ENCODE measurements at regions not wholly inside any gene's neighbourhood (a gene's known extent, or its start where the extent isn't known, plus 50 kb on each side); places are given as distances from the start of the nearest gene placed in this dataset.
"Not testable (repeated sequence)": the region's sequence is repeated elsewhere in the genome, so short reads cannot be mapped to it uniquely, and the experiment has no call there.

- no peak for FAIRE-seq
- WGBS, 3 donors, result 77 to 88% (median 87%) methylated on average over 4 of the region's 4 CpGs
These were observed 354.5 kb downstream of the PID1 start for GRCh38 chr2:228916416-228917090.

GRCh38 chr2:228913176-228913575, 357.9 kb downstream of the PID1 start:
- FAIRE-seq, result no peak

More at GRCh38 chr2:228916416-228917090, 354.5 kb downstream of the PID1 start:
- H3K9me3 ChIP-seq (ENCODE audit: control insufficient read depth in 2 of 2, insufficient read depth in 1 of 2, low read depth in 1 of 2, low read length in 1 of 2), result no peaks in the 10 kb centered on the region
- H3K4me3 ChIP-seq (ENCODE audit: low read depth in 1 of 3, low read length in 3 of 3), result no peak overlapping the region
- no peak overlapping the region for H3K27ac ChIP-seq (ENCODE audit: low read depth in 1 of 3, low read length in 2 of 3)
- DNase-seq, result no peak
- no peaks in the 10 kb centered on the region for H3K36me3 ChIP-seq (ENCODE audit: control insufficient read depth in 3 of 3, insufficient read depth in 2 of 3, low read depth in 1 of 3, low read length in 3 of 3)
- no peaks in the 10 kb centered on the region for H3K27me3 ChIP-seq (ENCODE audit: control insufficient read depth in 3 of 3, insufficient read depth in 3 of 3, low read length in 3 of 3)
- H3K4me1 ChIP-seq (ENCODE audit: control insufficient read depth in 3 of 3, insufficient read depth in 2 of 3, low read depth in 1 of 3, low read length in 2 of 3), result no peaks in the 10 kb centered on the region

GRCh38 chr2:228910872-228911271, 360.2 kb downstream of the PID1 start:
- FAIRE-seq; H3K36me3 ChIP-seq (ENCODE audit: control insufficient read depth in 3 of 3, insufficient read depth in 2 of 3, low read depth in 1 of 3, low read length in 3 of 3); H3K9me3 ChIP-seq (ENCODE audit: control insufficient read depth in 2 of 2, insufficient read depth in 1 of 2, low read depth in 1 of 2, low read length in 1 of 2); H3K4me3 ChIP-seq (ENCODE audit: low read depth in 1 of 3, low read length in 3 of 3); DNase-seq; H3K27ac ChIP-seq (ENCODE audit: low read depth in 1 of 3, low read length in 2 of 3); H3K4me1 ChIP-seq (ENCODE audit: control insufficient read depth in 3 of 3, insufficient read depth in 2 of 3, low read depth in 1 of 3, low read length in 2 of 3); H3K27me3 ChIP-seq (ENCODE audit: control insufficient read depth in 3 of 3, insufficient read depth in 3 of 3, low read length in 3 of 3): not testable (repeated sequence)
- WGBS, 3 donors, result 73 to 92% (median 86%) methylated on average over 1 of the region's 1 CpG

More at GRCh38 chr2:228913176-228913575, 357.9 kb downstream of the PID1 start:
- H3K4me3 ChIP-seq (ENCODE audit: low read depth in 1 of 3, low read length in 3 of 3), result no peak overlapping the region
- 58 to 76% (median 60%) methylated on average over 3 of the region's 3 CpGs for WGBS, 3 donors
- DNase-seq, result no peak
- H3K4me1 ChIP-seq (ENCODE audit: control insufficient read depth in 3 of 3, insufficient read depth in 2 of 3, low read depth in 1 of 3, low read length in 2 of 3), result no peaks in the 10 kb centered on the region
- H3K27ac ChIP-seq (ENCODE audit: low read depth in 1 of 3, low read length in 2 of 3), result no peak overlapping the region
- H3K27me3 ChIP-seq (ENCODE audit: control insufficient read depth in 3 of 3, insufficient read depth in 3 of 3, low read length in 3 of 3), result no peaks in the 10 kb centered on the region
- H3K36me3 ChIP-seq (ENCODE audit: control insufficient read depth in 3 of 3, insufficient read depth in 2 of 3, low read depth in 1 of 3, low read length in 3 of 3), result no peaks in the 10 kb centered on the region
- no peaks in the 10 kb centered on the region for H3K9me3 ChIP-seq (ENCODE audit: control insufficient read depth in 2 of 2, insufficient read depth in 1 of 2, low read depth in 1 of 2, low read length in 1 of 2)

GRCh38 chr2:228902176-228902575, 368.9 kb downstream of the PID1 start:
- no peaks in the 10 kb centered on the region for H3K27me3 ChIP-seq (ENCODE audit: control insufficient read depth in 3 of 3, insufficient read depth in 3 of 3, low read length in 3 of 3)
- no peak overlapping the region for H3K27ac ChIP-seq (ENCODE audit: low read depth in 1 of 3, low read length in 2 of 3)
- H3K9me3 ChIP-seq (ENCODE audit: control insufficient read depth in 2 of 2, insufficient read depth in 1 of 2, low read depth in 1 of 2, low read length in 1 of 2), result peaks cover 0 to 3% of the 10 kb centered on the region in 2 donors
- no peaks in the 10 kb centered on the region for H3K4me1 ChIP-seq (ENCODE audit: control insufficient read depth in 3 of 3, insufficient read depth in 2 of 3, low read depth in 1 of 3, low read length in 2 of 3)
- no peaks in the 10 kb centered on the region for H3K36me3 ChIP-seq (ENCODE audit: control insufficient read depth in 3 of 3, insufficient read depth in 2 of 3, low read depth in 1 of 3, low read length in 3 of 3)
- DNase-seq, result no peak
- 54 to 66% (median 65%) methylated on average over 3 of the region's 3 CpGs for WGBS, 3 donors
- H3K4me3 ChIP-seq (ENCODE audit: low read depth in 1 of 3, low read length in 3 of 3), result no peak overlapping the region
- FAIRE-seq, result no peak

GRCh38 chr2:228901531-228901930, 369.6 kb downstream of the PID1 start:
- FAIRE-seq, result no peak

GRCh38 chr2:228878138-228878537, 392.9 kb downstream of the PID1 start:
- Histone ChIP-seq H3K9me3 (ENCODE audit: control insufficient read depth in 2 of 2, insufficient read depth in 1 of 2, low read depth in 1 of 2, low read length in 1 of 2) (no peaks in the 10 kb centered on the region), H3K4me1 (ENCODE audit: control insufficient read depth in 3 of 3, insufficient read depth in 2 of 3, low read depth in 1 of 3, low read length in 2 of 3) (no peaks in the 10 kb centered on the region), H3K27ac (ENCODE audit: low read depth in 1 of 3, low read length in 2 of 3) (no peak overlapping the region), H3K4me3 (ENCODE audit: low read depth in 1 of 3, low read length in 3 of 3) (no peak overlapping the region), H3K36me3 (ENCODE audit: control insufficient read depth in 3 of 3, insufficient read depth in 2 of 3, low read depth in 1 of 3, low read length in 3 of 3) (no peaks in the 10 kb centered on the region), H3K27me3 (ENCODE audit: control insufficient read depth in 3 of 3, insufficient read depth in 3 of 3, low read length in 3 of 3) (no peaks in the 10 kb centered on the region)
- FAIRE-seq, result no peak
- 66 to 93% (median 89%) methylated on average over 1 of the region's 1 CpG for WGBS, 3 donors
- DNase-seq, result no peak

More at GRCh38 chr2:228901531-228901930, 369.6 kb downstream of the PID1 start:
- H3K4me1 ChIP-seq (ENCODE audit: control insufficient read depth in 3 of 3, insufficient read depth in 2 of 3, low read depth in 1 of 3, low read length in 2 of 3), result no peaks in the 10 kb centered on the region
- peaks cover 0 to 5% of the 10 kb centered on the region in 2 donors for H3K9me3 ChIP-seq (ENCODE audit: control insufficient read depth in 2 of 2, insufficient read depth in 1 of 2, low read depth in 1 of 2, low read length in 1 of 2)
- WGBS, 3 donors, result 67 to 83% (median 75%) methylated on average over 1 of the region's 1 CpG
- H3K27me3 ChIP-seq (ENCODE audit: control insufficient read depth in 3 of 3, insufficient read depth in 3 of 3, low read length in 3 of 3), result no peaks in the 10 kb centered on the region
- DNase-seq, result no peak
- no peak overlapping the region for H3K27ac ChIP-seq (ENCODE audit: low read depth in 1 of 3, low read length in 2 of 3)
- H3K4me3 ChIP-seq (ENCODE audit: low read depth in 1 of 3, low read length in 3 of 3), result no peak overlapping the region
- no peaks in the 10 kb centered on the region for H3K36me3 ChIP-seq (ENCODE audit: control insufficient read depth in 3 of 3, insufficient read depth in 2 of 3, low read depth in 1 of 3, low read length in 3 of 3)

GRCh38 chr2:228876276-228876675, 394.8 kb downstream of the PID1 start:
- Histone ChIP-seq H3K27ac (ENCODE audit: low read depth in 1 of 3, low read length in 2 of 3) (no peak overlapping the region), H3K27me3 (ENCODE audit: control insufficient read depth in 3 of 3, insufficient read depth in 3 of 3, low read length in 3 of 3) (no peaks in the 10 kb centered on the region), H3K36me3 (ENCODE audit: control insufficient read depth in 3 of 3, insufficient read depth in 2 of 3, low read depth in 1 of 3, low read length in 3 of 3) (no peaks in the 10 kb centered on the region), H3K4me1 (ENCODE audit: control insufficient read depth in 3 of 3, insufficient read depth in 2 of 3, low read depth in 1 of 3, low read length in 2 of 3) (no peaks in the 10 kb centered on the region), H3K9me3 (ENCODE audit: control insufficient read depth in 2 of 2, insufficient read depth in 1 of 2, low read depth in 1 of 2, low read length in 1 of 2) (no peaks in the 10 kb centered on the region), H3K4me3 (ENCODE audit: low read depth in 1 of 3, low read length in 3 of 3) (no peak overlapping the region)
- WGBS, 3 donors, result 21 to 36% (median 22%) methylated on average over 2 of the region's 2 CpGs
- no peak for FAIRE-seq
- no peak for DNase-seq

GRCh38 chr2:228875152-228875900, 395.8 kb downstream of the PID1 start:
- Histone ChIP-seq H3K4me3 (ENCODE audit: low read depth in 1 of 3, low read length in 3 of 3) (no peak overlapping the region), H3K27me3 (ENCODE audit: control insufficient read depth in 3 of 3, insufficient read depth in 3 of 3, low read length in 3 of 3) (no peaks in the 10 kb centered on the region), H3K4me1 (ENCODE audit: control insufficient read depth in 3 of 3, insufficient read depth in 2 of 3, low read depth in 1 of 3, low read length in 2 of 3) (no peaks in the 10 kb centered on the region), H3K27ac (ENCODE audit: low read depth in 1 of 3, low read length in 2 of 3) (no peak overlapping the region), H3K36me3 (ENCODE audit: control insufficient read depth in 3 of 3, insufficient read depth in 2 of 3, low read depth in 1 of 3, low read length in 3 of 3) (no peaks in the 10 kb centered on the region), H3K9me3 (ENCODE audit: control insufficient read depth in 2 of 2, insufficient read depth in 1 of 2, low read depth in 1 of 2, low read length in 1 of 2) (no peaks in the 10 kb centered on the region)
- DNase-seq (no peak), FAIRE-seq (no peak)
- 69 to 75% (median 70%) methylated on average over 5 of the region's 5 CpGs for WGBS, 3 donors

Data from small intestine (tissue), 7 donors.